ENCODE measurements at regions not wholly inside any gene's neighbourhood (a gene's known extent, or its start where the extent isn't known, plus 50 kb on each side); places are given as distances from the start of the nearest gene placed in this dataset.

- TF ChIP-seq CTCF (IDR thresholded peaks at IDR 0.05) = no peak
- no peak for TF ChIP-seq POLR2A (IDR thresholded peaks at IDR 0.05)
These were observed 1248.5 kb upstream of the TENM3 start for GRCh38 chr4:180994722-180995121.
